HG03558 (cell line): ENCODE measurements at regions not wholly inside any gene's neighbourhood (a gene's known extent, or its start where the extent isn't known, plus 50 kb on each side); places are given as distances from the start of the nearest gene placed in this dataset.
"Not testable (repeated sequence)": the region's sequence is repeated elsewhere in the genome, so short reads cannot be mapped to it uniquely, and the experiment has no call there.

Experiments
- ATAC-seq: cut with Tn5 transposase; IDR thresholded peaks from one replicate; pipeline ENCODE4 v1.9.1; 2021; ENCODE audit warnings: moderate number of reproducible peaks; ENCODE audit not compliant: unreplicated experiment; ENCODE audit errors: extremely low read depth

- no peak for ATAC-seq
Observed at GRCh38 chr2:144645083-144645778, 125.3 kb upstream of the ZEB2 start.

DNA sequence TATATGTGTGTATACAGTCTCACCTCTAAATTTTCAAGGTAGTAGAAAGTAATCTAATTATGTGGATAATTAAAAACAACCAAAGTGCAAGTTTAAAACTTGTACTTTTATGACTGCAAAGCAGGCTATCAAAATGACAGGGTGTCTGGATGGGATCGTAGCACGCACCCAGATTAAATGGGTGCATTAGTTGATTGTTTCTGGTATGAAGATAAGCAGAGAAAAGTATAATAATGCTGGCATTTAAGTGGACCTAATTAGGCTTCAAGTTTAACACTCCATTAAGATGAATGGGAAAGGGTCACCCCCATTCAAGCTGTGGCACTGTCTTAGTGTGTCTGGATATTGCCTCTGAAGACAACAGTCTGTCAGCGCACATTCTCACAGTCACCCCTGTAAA is 124.6 kb upstream of the ZEB2 start:
- ATAC-seq = no peak

- ATAC-seq = no peak
Observed at GRCh38 chr2:144643537-144644336, 123.8 kb upstream of the ZEB2 start.

DNA sequence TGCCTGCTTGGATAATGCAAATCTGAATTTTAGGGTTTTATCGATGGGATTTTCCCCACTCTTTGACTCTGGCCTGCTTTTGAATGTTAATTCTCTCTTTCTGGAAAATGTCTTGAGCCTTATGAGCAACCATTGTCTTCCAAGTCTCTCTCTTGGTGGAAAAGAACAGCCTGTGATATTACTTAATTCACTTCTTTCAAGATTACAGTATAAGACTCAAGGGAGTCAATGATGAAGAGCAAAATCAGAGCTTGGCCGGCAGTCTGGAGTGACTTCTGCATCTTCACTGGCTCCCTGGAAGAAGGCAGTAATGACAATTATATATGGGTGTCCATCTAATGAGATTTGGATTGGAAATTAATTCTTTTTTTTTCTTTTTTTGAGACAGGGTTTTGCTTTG is 122.9 kb upstream of the ZEB2 start:
- no peak for ATAC-seq

DNA sequence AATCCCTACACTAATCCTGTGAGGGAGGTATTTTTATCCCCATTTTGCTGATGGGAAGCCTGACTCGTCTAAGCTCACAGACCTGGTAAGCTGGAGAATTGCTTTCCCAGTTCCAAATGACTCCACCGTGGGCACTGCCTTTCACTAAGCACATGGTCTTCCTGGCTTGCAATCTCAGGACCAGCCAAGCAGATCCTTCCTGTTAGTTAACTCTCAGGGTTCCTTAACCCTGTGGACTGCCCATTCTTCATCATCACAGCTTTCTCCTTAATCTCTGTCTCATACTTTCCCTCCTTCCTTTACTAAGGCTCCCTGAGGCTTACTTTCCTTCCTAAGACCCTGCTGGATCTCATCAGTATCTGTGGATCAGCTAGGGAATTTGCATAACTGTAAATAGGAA is 122.2 kb upstream of the ZEB2 start:
- ATAC-seq = no peak

GRCh38 chr2:144638250-144638649 is 118.3 kb upstream of the ZEB2 start:
- ATAC-seq = not testable (repeated sequence)

GRCh38 chr2:144636860-144637259 is 116.9 kb upstream of the ZEB2 start:
- ATAC-seq = not testable (repeated sequence)

DNA sequence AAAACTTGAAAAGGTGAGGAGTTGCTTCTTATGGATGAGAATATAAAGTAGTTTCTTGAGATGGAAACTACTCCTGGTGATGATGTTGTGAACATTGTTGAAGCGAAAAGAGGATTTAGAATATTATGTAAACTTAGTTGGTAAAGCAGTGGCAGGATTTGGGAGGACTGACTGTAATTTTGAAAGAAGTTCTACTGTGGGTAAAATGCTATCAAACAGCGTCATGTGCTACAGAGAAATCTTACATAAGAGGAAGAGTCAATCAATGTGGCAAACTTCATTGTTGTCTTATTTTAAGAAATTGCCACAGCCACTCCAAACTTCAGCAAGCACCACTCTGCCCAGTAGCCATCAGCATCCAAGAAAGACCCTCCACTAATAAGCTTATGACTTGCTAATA is 112.9 kb upstream of the ZEB2 start:
- no peak for ATAC-seq

GRCh38 chr2:144631636-144632035 is 111.7 kb upstream of the ZEB2 start:
- ATAC-seq = no peak

DNA sequence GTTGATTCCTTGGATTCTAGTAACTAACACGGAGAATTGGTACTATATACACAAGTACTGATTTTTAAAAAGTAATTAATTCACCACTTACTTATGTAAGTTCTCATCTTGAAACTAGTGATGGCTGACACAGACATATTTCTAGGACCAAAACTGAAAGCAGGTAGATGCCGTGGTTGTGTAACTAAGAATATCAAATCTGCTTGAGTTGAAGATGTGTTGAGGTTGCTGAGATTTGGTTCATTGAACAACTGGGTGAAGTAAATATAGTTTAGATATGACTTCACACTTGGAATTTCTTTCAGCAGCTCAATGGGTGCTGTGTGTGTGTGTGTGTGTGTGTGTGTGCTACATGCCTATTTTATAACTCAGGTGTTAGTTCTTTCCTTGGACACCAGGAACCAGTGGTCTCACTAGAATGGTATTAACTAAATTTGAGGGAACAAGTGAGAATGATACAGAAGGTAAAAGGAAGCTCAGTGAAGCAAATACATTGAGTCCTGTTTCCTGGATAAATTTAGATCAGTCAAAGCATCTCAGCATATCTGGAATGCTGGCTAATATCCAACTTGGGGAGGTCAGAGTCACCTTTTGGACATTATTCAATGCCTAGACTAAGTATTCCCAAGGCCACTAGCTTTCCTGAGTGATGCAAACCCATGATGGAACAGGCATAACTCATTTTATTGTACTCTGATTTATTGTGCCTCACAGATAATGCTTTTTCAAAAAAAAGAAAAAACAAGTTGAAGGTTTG is 110.7 kb upstream of the ZEB2 start:
- ATAC-seq = no peak

DNA sequence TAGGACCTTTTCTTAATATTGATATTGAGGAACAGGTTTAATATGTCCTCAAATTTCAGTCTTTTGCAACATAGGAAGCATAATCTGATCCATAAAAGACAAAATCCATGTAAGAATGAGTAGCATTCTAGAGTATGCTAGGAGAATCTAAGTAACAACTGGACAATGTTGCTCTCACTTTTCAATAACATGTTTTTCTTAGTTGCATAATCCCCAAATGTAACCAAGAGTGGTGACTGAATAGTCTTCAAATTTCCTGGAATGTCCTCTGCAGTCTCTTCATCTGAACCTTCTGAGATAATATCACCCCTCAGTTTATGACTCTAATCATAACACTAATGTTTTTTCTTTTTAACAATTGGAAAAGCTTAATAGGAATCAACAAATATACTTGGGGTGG is 110.0 kb upstream of the ZEB2 start:
- no peak for ATAC-seq

DNA sequence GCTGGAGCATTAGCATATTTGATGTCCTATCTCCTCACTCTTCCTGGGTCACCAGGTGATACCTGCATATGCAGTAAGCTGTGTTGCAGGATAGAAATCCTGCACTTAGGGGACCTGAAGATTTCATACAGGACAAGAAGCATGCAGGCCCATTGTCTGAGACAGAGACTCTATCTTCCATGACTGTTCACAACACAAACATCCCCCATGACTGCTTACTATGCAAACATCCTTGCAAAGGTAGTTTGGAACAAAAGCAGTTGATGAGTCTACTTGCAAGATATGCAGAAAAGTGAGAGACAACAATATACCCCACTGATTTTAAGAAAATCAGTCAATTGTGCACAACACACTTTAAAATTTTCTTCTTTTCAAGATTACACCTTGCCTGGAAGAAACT is 108.6 kb upstream of the ZEB2 start:
- ATAC-seq = no peak

DNA sequence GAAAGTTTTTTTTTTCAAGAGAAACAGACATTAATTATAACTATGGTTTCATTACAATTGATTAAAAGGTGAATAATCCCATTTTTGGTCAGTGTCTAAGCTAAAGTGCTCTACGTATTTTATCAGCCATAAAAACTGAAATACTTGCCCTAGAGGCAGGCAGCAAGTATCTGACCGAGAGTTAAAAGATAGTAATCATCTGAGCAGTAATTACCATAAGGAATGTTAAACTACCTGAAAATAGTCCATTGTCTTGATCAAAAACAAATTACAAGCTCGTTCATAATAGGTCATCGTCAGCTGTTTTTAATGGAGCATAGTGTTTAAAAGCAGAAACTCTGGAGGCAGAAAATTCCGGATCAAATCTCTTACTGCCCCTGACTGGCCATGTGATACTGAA is 105.7 kb upstream of the ZEB2 start:
- ATAC-seq = no peak

DNA sequence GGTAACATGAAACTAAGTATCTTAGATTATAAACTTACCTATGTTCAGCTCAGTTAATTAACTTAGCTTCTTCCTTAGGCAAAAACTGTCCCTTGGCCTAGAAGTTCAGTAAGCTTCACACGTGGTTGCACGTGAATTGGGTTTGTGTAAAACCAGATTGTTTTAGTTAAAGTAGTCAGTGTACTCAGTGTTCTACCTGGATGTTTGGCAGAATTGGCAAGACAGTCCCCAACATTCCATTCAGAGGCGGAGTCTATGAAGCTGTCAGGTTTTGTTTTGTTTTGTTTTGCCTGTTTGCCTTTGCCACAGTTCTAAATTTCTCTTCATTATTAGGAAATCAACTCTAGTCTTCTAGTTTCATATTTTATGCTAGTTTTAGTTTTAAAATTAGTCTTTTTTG is 105.3 kb upstream of the ZEB2 start:
- no peak for ATAC-seq

DNA sequence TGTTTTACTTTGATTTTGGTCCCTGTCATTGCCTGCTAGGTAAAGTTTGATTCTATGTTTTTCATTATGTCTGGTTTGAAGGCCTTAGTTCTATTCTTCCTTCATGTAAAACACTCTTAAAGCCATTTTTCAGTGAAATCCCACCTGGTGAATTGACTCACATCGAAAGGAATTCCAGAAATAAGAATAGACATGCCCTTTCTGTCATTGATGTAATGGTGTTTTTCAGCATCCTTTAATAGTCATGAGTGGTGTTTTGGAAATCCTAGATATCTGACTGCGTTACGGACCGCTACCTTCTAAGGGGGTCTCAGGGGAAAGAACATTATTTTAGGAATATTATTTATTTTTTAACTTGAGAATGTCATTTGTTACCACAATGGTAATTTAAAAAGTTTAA is 104.5 kb upstream of the ZEB2 start:
- ATAC-seq = no peak

DNA sequence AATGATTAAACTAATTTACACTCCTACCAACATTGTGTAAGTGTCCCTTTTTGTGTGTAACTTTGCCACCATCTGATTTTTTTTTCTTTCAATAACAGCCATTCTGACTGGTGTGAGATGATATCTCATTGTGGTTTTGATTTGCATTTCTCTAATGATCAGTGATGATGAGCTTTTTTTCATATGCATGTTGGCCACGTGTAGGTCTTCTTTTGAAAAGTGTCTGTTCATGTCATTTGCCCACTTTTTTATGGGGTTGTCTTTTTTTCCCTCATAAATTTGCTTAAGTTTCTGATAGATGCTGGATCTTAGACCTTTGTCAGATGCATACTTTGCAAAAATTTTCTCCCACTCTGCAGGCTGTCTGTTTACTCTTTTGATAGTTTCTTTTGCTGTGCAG is 102.5 kb upstream of the ZEB2 start:
- not testable (repeated sequence) for ATAC-seq

DNA sequence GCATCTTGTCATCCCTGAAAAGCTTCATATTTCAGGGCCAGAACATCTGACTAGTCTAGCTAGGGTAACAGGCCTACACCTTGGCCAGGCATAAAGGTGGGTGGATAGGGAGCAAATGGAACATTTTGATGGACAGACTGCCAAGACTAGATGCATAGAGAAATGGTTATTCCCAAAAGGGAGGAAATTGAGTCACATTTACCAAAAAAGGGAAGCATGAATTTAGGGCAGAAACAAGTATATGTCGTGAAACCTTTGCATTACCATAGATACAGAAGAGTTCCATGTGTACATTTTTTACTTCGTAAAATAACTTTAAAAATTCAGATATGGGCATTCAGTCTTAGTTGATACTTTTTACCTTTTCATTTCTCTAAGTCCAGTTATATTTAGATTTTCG is 101.3 kb upstream of the ZEB2 start:
- ATAC-seq = no peak

DNA sequence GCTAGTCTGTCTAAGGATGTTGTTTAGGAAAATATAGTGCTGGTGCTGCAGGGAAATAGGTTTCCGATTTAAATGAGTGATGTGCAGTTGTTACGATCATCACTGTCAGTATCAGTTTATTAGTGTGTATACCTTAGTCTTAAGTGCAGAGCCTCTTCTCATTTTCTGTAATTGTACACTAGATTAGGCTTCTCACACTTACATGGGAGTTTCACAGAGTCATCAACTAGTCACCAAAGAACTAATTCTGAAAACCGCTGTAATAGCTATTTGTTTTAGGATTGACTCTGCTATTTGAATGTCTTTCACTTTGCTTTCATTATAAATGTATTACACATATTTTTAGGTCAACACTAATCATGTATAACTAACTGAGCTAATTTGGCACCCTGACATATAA is 99.8 kb upstream of the ZEB2 start:
- ATAC-seq = no peak

DNA sequence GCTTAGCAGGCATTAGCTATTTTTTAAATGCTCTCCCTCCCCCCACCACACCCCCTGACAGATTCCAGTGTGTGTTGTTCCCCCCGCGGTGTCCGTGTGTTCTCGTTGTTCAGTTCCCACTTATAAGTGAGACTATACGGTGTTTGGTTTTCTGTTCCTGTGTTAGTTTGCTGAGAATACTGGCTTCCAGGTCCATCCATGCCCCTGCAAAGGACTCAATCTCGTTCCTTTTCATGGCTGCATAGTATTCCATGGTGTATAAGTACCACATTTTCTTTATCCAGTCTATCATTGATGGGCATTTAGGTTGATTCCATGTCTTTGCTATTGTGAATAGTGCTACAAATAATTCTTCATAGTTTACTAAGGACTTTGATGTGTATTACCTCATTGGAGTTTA is 97.3 kb upstream of the ZEB2 start:
- not testable (repeated sequence) for ATAC-seq

DNA sequence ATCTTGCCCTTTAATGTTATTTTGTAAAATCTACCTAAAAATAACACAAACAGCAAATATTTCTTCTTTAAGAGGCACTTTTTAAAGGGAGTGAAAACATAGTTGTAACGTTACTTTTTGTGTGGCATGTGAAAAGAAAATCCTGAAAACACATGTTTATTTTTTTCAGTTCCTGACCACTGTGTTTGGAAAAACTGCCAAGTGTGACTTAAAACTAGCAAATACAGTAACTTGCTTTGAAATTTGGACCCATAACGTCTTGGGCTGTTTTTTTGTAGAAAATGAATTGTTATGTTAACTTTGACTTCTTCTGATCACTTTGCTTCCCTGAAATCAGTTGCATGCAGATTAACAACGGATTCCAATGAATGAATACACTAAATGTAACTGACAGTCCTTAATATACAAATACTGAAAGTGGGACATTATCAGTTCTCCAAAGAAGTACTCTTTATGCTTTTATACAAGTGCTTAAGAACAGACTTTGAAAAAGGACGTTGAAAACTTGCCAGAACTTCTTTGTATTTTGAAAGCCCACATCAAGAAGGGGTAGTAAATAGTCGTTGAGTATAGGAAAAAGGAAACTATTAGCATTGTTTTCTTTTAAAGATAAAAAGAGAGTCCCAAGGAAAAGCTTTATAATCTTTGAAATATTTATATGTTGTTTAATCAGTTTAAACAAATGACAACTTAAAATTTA is 96.1 kb upstream of the ZEB2 start:
- ATAC-seq = no peak
